Endodermal cell (in vitro differentiated cells): ENCODE measurements at regions not wholly inside any gene's neighbourhood (a gene's known extent, or its start where the extent isn't known, plus 50 kb on each side); places are given as distances from the start of the nearest gene placed in this dataset.

Source experiments
- DNase-seq: peaks from one replicate; pipeline ENCODE4 v3.0.0-alpha.2; 2017
- H3K27ac ChIP-seq: 2 replicates; pipeline ENCODE4 v1.5.1; 2013; ENCODE audit warnings: mild to moderate bottlenecking, low read depth, low read length, moderate library complexity
- H3K27me3 ChIP-seq: 2 replicates; pipeline ENCODE4 v1.6.1; 2013; ENCODE audit warnings: mild to moderate bottlenecking, low read length, moderate library complexity; ENCODE audit not compliant: insufficient read depth, control insufficient read depth, poor library complexity, severe bottlenecking
- H3K36me3 ChIP-seq: 2 replicates; pipeline ENCODE4 v1.7.0; 2013; ENCODE audit warnings: mild to moderate bottlenecking, low read length, moderate library complexity; ENCODE audit not compliant: control insufficient read depth, insufficient read depth
- H3K4me1 ChIP-seq: one replicate; pipeline ENCODE4 v1.7.0; 2013; ENCODE audit warnings: low read length; ENCODE audit not compliant: control insufficient read depth, insufficient read depth
- H3K4me3 ChIP-seq: 2 replicates; pipeline ENCODE4 v1.5.1; 2013; ENCODE audit warnings: mild to moderate bottlenecking, low read length, moderate library complexity
- H3K9ac ChIP-seq: 2 replicates; pipeline ENCODE4 v1.6.1; 2013; ENCODE audit warnings: mild to moderate bottlenecking, low read length, moderate library complexity; ENCODE audit not compliant: poor library complexity, severe bottlenecking; ENCODE audit errors: extremely low read depth
- H3K9me3 ChIP-seq: 2 replicates; pipeline ENCODE4 v1.6.1; 2013; ENCODE audit warnings: mild to moderate bottlenecking, low read length, moderate library complexity; ENCODE audit not compliant: control insufficient read depth
- H3K27ac Mint-ChIP-seq: 2 replicates; pipeline ENCODE4 v1.8.0; 2020; ENCODE audit warnings: mixed read lengths
- H3K27me3 Mint-ChIP-seq: 2 replicates; pipeline ENCODE4 v1.8.0; 2021; ENCODE audit warnings: mild to moderate bottlenecking, mixed read lengths; ENCODE audit not compliant: insufficient read depth
- H3K36me3 Mint-ChIP-seq: 2 replicates; pipeline ENCODE4 v1.8.0; 2020; ENCODE audit warnings: low read depth, mixed read lengths
- H3K4me1 Mint-ChIP-seq: 2 replicates; pipeline ENCODE4 v1.8.0; 2020; ENCODE audit warnings: mixed read lengths
- H3K4me3 Mint-ChIP-seq: 2 replicates; pipeline ENCODE4 v1.8.0; 2020; ENCODE audit warnings: mild to moderate bottlenecking, moderate library complexity, mixed read lengths
- H3K9me3 Mint-ChIP-seq: 2 replicates; pipeline ENCODE4 v1.8.0; 2020; ENCODE audit warnings: mild to moderate bottlenecking, mixed read lengths
- WGBS, 2 experiments: methylation state at CpG; one replicate each; pipeline versions ENCODE4 v1.1.5 to v1.1.7; 2013; ENCODE audit warnings: missing lambda C conversion rate in 2 of 2, mixed read lengths in 1 of 2; ENCODE audit not compliant: insufficient coverage in 1 of 2, insufficient read length in 1 of 2; 5-methylcytosine and 5-hydroxymethylcytosine counted together
- TF ChIP-seq, protein P1 (sequence below): fragments of 200-600 bp; sonication (generic); conservative IDR thresholded peaks from 2 replicates; pipeline ENCODE4 v1.5.0; 2021; ENCODE audit warnings: antibody characterized with exemption, mild to moderate bottlenecking

DNA sequence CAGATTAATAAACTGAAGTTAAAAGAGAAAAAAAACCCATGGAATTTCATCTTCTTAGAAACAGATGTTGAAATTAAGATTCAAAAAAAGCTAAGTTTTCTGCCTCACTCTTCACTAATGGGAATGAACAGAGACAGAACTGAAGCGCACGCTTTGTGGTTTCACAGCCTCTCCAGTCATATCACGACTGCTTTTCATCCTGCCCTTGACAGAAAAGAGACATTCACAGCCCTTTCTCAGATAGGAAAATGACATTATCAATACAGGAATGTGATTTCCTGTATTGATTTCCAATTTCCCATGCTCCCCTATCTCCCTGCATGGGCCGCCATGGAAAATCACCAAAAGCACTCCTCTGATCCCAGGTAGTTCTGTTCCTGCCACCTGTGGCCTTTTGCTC, 108.2 kb downstream of the PFKFB3 start:
- Mint-ChIP-seq H3K4me3 (no peak overlapping the region), H3K27ac (no peak overlapping the region), H3K4me1 (peaks cover 19% of the 10 kb centered on the region), H3K9me3 (peaks cover 11% of the 10 kb centered on the region), H3K36me3 (no peaks in the 10 kb centered on the region), H3K27me3 (peaks cover 2% of the 10 kb centered on the region)
- Histone ChIP-seq H3K9ac (no peak overlapping the region), H3K4me3 (no peak overlapping the region), H3K4me1 (no peaks in the 10 kb centered on the region), H3K27me3 (no peaks in the 10 kb centered on the region), H3K9me3 (peaks cover 8% of the 10 kb centered on the region), H3K27ac (no peak overlapping the region), H3K36me3 (no peaks in the 10 kb centered on the region)
- no peak for DNase-seq
- WGBS, 2 experiments, result 91 to 99% methylated on average over 4 of the region's 4 CpGs
- TF ChIP-seq, protein P1, sequence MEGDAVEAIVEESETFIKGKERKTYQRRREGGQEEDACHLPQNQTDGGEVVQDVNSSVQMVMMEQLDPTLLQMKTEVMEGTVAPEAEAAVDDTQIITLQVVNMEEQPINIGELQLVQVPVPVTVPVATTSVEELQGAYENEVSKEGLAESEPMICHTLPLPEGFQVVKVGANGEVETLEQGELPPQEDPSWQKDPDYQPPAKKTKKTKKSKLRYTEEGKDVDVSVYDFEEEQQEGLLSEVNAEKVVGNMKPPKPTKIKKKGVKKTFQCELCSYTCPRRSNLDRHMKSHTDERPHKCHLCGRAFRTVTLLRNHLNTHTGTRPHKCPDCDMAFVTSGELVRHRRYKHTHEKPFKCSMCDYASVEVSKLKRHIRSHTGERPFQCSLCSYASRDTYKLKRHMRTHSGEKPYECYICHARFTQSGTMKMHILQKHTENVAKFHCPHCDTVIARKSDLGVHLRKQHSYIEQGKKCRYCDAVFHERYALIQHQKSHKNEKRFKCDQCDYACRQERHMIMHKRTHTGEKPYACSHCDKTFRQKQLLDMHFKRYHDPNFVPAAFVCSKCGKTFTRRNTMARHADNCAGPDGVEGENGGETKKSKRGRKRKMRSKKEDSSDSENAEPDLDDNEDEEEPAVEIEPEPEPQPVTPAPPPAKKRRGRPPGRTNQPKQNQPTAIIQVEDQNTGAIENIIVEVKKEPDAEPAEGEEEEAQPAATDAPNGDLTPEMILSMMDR, result no peak

DNA sequence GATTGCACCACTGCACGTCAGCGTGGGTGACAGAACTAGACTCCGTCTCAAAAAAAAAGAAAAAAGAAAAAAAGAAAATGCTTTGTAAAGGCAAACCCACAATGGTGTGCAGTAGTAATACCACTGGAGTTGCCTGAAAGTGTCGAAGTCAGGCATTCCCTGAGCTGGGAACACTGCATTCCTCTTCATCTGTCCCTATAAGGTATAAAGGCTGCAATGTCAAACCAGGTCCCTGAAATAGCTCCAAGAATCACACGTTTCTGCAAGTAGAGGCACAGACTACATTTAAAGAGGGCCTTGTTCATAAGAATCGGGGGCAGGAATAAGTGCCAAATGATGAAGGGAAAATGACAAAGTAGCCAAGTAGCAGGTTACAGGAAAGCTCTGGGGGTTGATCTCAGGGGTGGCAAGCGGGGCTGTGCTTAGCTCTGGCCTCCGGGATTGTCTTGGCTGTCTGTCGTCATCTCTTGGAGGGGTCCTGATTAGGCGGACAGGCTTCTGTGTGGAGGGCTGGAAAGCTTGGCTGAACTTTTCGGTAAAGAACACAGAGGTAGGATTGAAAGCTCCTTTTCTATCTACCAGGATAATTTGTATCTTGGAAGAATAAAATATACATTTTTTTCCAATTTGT, 109.1 kb downstream of the PFKFB3 start:
- DNase-seq, result no peak
- TF ChIP-seq, protein P1, result no peak
- Histone ChIP-seq H3K4me1 (no peaks in the 10 kb centered on the region), H3K9ac (no peak overlapping the region), H3K36me3 (no peaks in the 10 kb centered on the region), H3K27ac (no peak overlapping the region), H3K9me3 (peaks cover 5% of the 10 kb centered on the region), H3K27me3 (no peaks in the 10 kb centered on the region), H3K4me3 (no peak overlapping the region)
- Mint-ChIP-seq H3K27me3 (peaks cover 2% of the 10 kb centered on the region), H3K27ac (no peak overlapping the region), H3K4me3 (no peak overlapping the region), H3K4me1 (peaks cover 19% of the 10 kb centered on the region), H3K9me3 (peaks cover 8% of the 10 kb centered on the region), H3K36me3 (no peaks in the 10 kb centered on the region)
- 92 to 97% methylated on average over 7 to 11 of the region's 11 CpGs for WGBS, 2 experiments

DNA sequence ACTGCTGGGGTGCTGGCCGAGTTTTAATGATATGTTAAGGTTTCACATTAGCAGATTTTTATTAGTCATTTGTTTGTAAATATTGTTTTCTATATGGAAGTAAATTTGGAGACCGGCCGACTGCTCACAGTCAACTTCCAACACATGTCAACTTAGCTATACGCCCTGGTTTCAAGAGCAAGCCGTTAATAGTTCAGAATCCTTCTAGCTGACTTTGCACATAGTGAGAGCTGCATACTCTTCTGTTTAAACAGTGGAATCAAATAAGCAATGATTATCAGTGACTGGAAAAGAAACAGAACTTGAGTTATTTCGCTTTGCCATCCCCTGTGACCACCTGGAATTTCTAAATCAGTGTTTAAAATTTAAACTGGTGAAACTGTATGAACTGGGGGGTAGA, 109.9 kb downstream of the PFKFB3 start:
- peaks cover under 1% of the 10 kb centered on the region for H3K9me3 Mint-ChIP-seq
- no peaks in the 10 kb centered on the region for H3K27me3 ChIP-seq
- H3K27me3 Mint-ChIP-seq, result no peaks in the 10 kb centered on the region
- no peak overlapping the region for H3K9ac ChIP-seq
- no peak overlapping the region for H3K4me3 ChIP-seq
- H3K36me3 Mint-ChIP-seq, result no peaks in the 10 kb centered on the region
- WGBS, 2 experiments, result 91 to 95% methylated on average over 4 to 6 of the region's 6 CpGs
- no peaks in the 10 kb centered on the region for H3K4me1 ChIP-seq
- H3K36me3 ChIP-seq, result no peaks in the 10 kb centered on the region
- peaks cover 19% of the 10 kb centered on the region for H3K4me1 Mint-ChIP-seq
- H3K27ac ChIP-seq, result no peak overlapping the region
- no peak overlapping the region for H3K27ac Mint-ChIP-seq
- no peaks in the 10 kb centered on the region for H3K9me3 ChIP-seq
- DNase-seq, result no peak
- TF ChIP-seq, protein P1, result no peak
- no peak overlapping the region for H3K4me3 Mint-ChIP-seq
